ENCODE measurements at regions not wholly inside any gene's neighbourhood (a gene's known extent, or its start where the extent isn't known, plus 50 kb on each side); places are given as distances from the start of the nearest gene placed in this dataset.
"Not testable (repeated sequence)": the region's sequence is repeated elsewhere in the genome, so short reads cannot be mapped to it uniquely, and the experiment has no call there.

GRCh38 chr3:153268564-153269279, 106.7 kb downstream of the RAP2B start:
- DNase-seq (ENCODE audit: low read depth, low spot score) = no peak

- DNase-seq (ENCODE audit: low read depth, low spot score) = no peak
These were observed 107.7 kb downstream of the RAP2B start for GRCh38 chr3:153269730-153270129.

GRCh38 chr3:153273217-153273616, 111.2 kb downstream of the RAP2B start:
- DNase-seq (ENCODE audit: low read depth, low spot score) = no peak

- DNase-seq (ENCODE audit: low read depth, low spot score) = no peak
These were observed 111.9 kb downstream of the RAP2B start for GRCh38 chr3:153273767-153274435.

GRCh38 chr3:153274561-153274960, 112.5 kb downstream of the RAP2B start:
- DNase-seq (ENCODE audit: low read depth, low spot score) = no peak

- DNase-seq (ENCODE audit: low read depth, low spot score) = no peak
These were observed 113.5 kb downstream of the RAP2B start for GRCh38 chr3:153275514-153275913.

GRCh38 chr3:153277029-153277428, 115.0 kb downstream of the RAP2B start:
- no peak for DNase-seq (ENCODE audit: low read depth, low spot score)

GRCh38 chr3:153281236-153281997, 119.4 kb downstream of the RAP2B start:
- not testable (repeated sequence) for DNase-seq (ENCODE audit: low read depth, low spot score)

- peak; percentile 57 for DNase-seq (ENCODE audit: low read depth, low spot score)
These were observed 120.3 kb downstream of the RAP2B start for GRCh38 chr3:153282355-153282754.

- DNase-seq (ENCODE audit: low read depth, low spot score) = no peak
These were observed 122.4 kb downstream of the RAP2B start for GRCh38 chr3:153284282-153284938.

GRCh38 chr3:153285194-153285641, 123.2 kb downstream of the RAP2B start:
- DNase-seq (ENCODE audit: low read depth, low spot score) = no peak

- no peak for DNase-seq (ENCODE audit: low read depth, low spot score)
These were observed 124.0 kb downstream of the RAP2B start for GRCh38 chr3:153285982-153286381.

GRCh38 chr3:153287017-153287416, 125.0 kb downstream of the RAP2B start:
- no peak for DNase-seq (ENCODE audit: low read depth, low spot score)

GRCh38 chr3:153289334-153289808, 127.3 kb downstream of the RAP2B start:
- no peak for DNase-seq (ENCODE audit: low read depth, low spot score)

GRCh38 chr3:153290268-153291015, 128.4 kb downstream of the RAP2B start:
- DNase-seq (ENCODE audit: low read depth, low spot score) = no peak

GRCh38 chr3:153291059-153291685, 129.1 kb downstream of the RAP2B start:
- no peak for DNase-seq (ENCODE audit: low read depth, low spot score)

- DNase-seq (ENCODE audit: low read depth, low spot score) = no peak
These were observed 131.2 kb downstream of the RAP2B start for GRCh38 chr3:153293265-153293664.

- no peak for DNase-seq (ENCODE audit: low read depth, low spot score)
These were observed 133.9 kb downstream of the RAP2B start for GRCh38 chr3:153295901-153296300.

GRCh38 chr3:153305189-153305588, 143.2 kb downstream of the RAP2B start:
- no peak for DNase-seq (ENCODE audit: low read depth, low spot score)

- DNase-seq (ENCODE audit: low read depth, low spot score) = no peak
These were observed 149.5 kb downstream of the RAP2B start for GRCh38 chr3:153311541-153311940.
